Liver (tissue), 8 donors: ENCODE measurements at regions not wholly inside any gene's neighbourhood (a gene's known extent, or its start where the extent isn't known, plus 50 kb on each side); places are given as distances from the start of the nearest gene placed in this dataset.

Experiments
- DNase-seq: peaks from one replicate; pipeline ENCODE4 v3.0.0-alpha.2; 2017; ENCODE audit warnings: low spot score
- H3K27ac ChIP-seq, 2 donors: one replicate each; pipeline ENCODE4 v1.7.0; 2013; ENCODE audit warnings: inconsistent platforms in 2 of 2, low read length in 2 of 2, control low read depth in 1 of 2, low read depth in 1 of 2, mild to moderate bottlenecking in 1 of 2
- H3K27me3 ChIP-seq, 4 donors: one replicate each; pipeline versions ENCODE4 v1.6.1 to v1.7.0; 2013; ENCODE audit warnings: low read length in 3 of 4, inconsistent platforms in 1 of 4, mild to moderate bottlenecking in 1 of 4, moderate library complexity in 1 of 4; ENCODE audit not compliant: control insufficient read depth in 4 of 4, insufficient read depth in 4 of 4
- H3K36me3 ChIP-seq, 4 donors: one replicate each; pipeline versions ENCODE4 v1.6.1 to v1.7.0; 2013; ENCODE audit warnings: low read length in 3 of 4, mild to moderate bottlenecking in 3 of 4, low read depth in 1 of 4, moderate library complexity in 1 of 4; ENCODE audit not compliant: control insufficient read depth in 4 of 4, insufficient read depth in 3 of 4
- H3K4me1 ChIP-seq, 4 donors: one replicate each; pipeline versions ENCODE4 v1.6.1 to v1.7.0; 2013; ENCODE audit warnings: low read length in 3 of 4, mild to moderate bottlenecking in 3 of 4, moderate library complexity in 1 of 4; ENCODE audit not compliant: control insufficient read depth in 4 of 4, insufficient read depth in 4 of 4
- H3K4me3 ChIP-seq, 3 donors: one replicate each; pipeline versions ENCODE4 v1.6.1 to v1.7.0; 2013; ENCODE audit warnings: low read length in 3 of 3, control low read depth in 1 of 3, low read depth in 1 of 3, mild to moderate bottlenecking in 1 of 3
- H3K9ac ChIP-seq, 2 donors: one replicate each; pipeline ENCODE4 v1.7.0; 2013; ENCODE audit warnings: low read length in 2 of 2, mild to moderate bottlenecking in 2 of 2, moderate library complexity in 2 of 2, control low read depth in 1 of 2, low read depth in 1 of 2
- H3K9me3 ChIP-seq, 4 donors: one replicate each; pipeline versions ENCODE4 v1.6.1 to v1.7.0; 2013; ENCODE audit warnings: low read length in 3 of 4; ENCODE audit not compliant: control insufficient read depth in 4 of 4
- CTCF ChIP-seq: fragments of 150-350 bp; IDR thresholded peaks from 2 replicates; pipeline ENCODE4 v1.5.1; 2017; ENCODE audit warnings: improper control_type of control experiment, low read depth, low read length; ENCODE audit not compliant: missing input control
- EGR1 ChIP-seq, 2 donors: IDR thresholded peaks; 2 replicates each; pipeline ENCODE4 v1.6.1; 2016 to 2018; ENCODE audit warnings: antibody characterized with exemption in 2 of 2, low read depth in 2 of 2
- FOXA1 ChIP-seq: IDR thresholded peaks from 2 replicates; pipeline ENCODE4 v1.6.1; 2016; ENCODE audit warnings: antibody characterized with exemption
- FOXA2 ChIP-seq: IDR thresholded peaks from 2 replicates; pipeline ENCODE4 v1.6.1; 2016; ENCODE audit warnings: antibody characterized with exemption
- GABPA ChIP-seq, 2 donors: IDR thresholded peaks in 1 of 2; conservative IDR thresholded peaks in 1 of 2; 2 replicates each; pipeline ENCODE4 v1.6.1; 2016; ENCODE audit warnings: antibody characterized with exemption in 2 of 2, mild to moderate bottlenecking in 1 of 2, moderate library complexity in 1 of 2
- HNF4A ChIP-seq, 2 donors: conservative IDR thresholded peaks; 2 replicates each; pipeline ENCODE4 v1.6.1; 2016; ENCODE audit warnings: antibody characterized with exemption in 2 of 2, mild to moderate bottlenecking in 2 of 2
- HNF4G ChIP-seq: IDR thresholded peaks from 2 replicates; pipeline ENCODE4 v1.6.1; 2016; ENCODE audit warnings: antibody characterized with exemption
- JUND ChIP-seq, 2 donors: IDR thresholded peaks; 2 replicates each; pipeline ENCODE4 v1.6.1; 2016; ENCODE audit warnings: antibody characterized with exemption in 2 of 2
- MAX ChIP-seq: IDR thresholded peaks from 2 replicates; pipeline ENCODE4 v1.6.1; 2016; ENCODE audit warnings: antibody characterized with exemption
- RAD21 ChIP-seq, 2 donors: IDR thresholded peaks; 2 replicates each; pipeline ENCODE4 v1.6.1; 2016; ENCODE audit warnings: antibody characterized with exemption in 2 of 2, mild to moderate bottlenecking in 2 of 2
- REST ChIP-seq: IDR thresholded peaks from 2 replicates; pipeline ENCODE4 v1.6.1; 2016; ENCODE audit warnings: antibody characterized with exemption, mild to moderate bottlenecking
- RXRA ChIP-seq, 2 donors: IDR thresholded peaks; 2 replicates each; pipeline ENCODE4 v1.6.1; 2017 to 2018; ENCODE audit warnings: antibody characterized with exemption in 2 of 2, mild to moderate bottlenecking in 1 of 2
- SP1 ChIP-seq: IDR thresholded peaks from 2 replicates; pipeline ENCODE4 v1.6.1; 2018; ENCODE audit warnings: antibody characterized with exemption, mild to moderate bottlenecking
- YY1 ChIP-seq: IDR thresholded peaks from 2 replicates; pipeline ENCODE4 v1.6.1; 2016; ENCODE audit warnings: antibody characterized with exemption, mild to moderate bottlenecking
- ZBTB33 ChIP-seq: IDR thresholded peaks from 2 replicates; pipeline ENCODE4 v1.6.1; 2016; ENCODE audit warnings: antibody characterized with exemption
- WGBS: extraction: QIAGEN DNeasy Blood & Tissue Kit; methylation state at CpG from one replicate; pipeline ENCODE4 v1.1.7; 2013; 5-methylcytosine and 5-hydroxymethylcytosine counted together
- donor health status: healthy.
- donor health status: healthy.
- donor health status: healthy.
- donor health status: healthy.
- donor health status: healthy.

GRCh38 chr14:25396128-25396527, 346.2 kb upstream of the STXBP6 start (continued):
- TF ChIP-seq ZBTB33 (no peak), EGR1 (IDR thresholded peaks at IDR 0.05; ENCODE audit: low read depth in 2 of 2) (no peak)

- H3K9me3 ChIP-seq: no peaks in the 10 kb centered on the region
- TF ChIP-seq SP1: no peak
- TF ChIP-seq MAX: no peak
- no peak for TF ChIP-seq REST
- TF ChIP-seq EGR1 (IDR thresholded peaks at IDR 0.05; ENCODE audit: low read depth in 2 of 2): no peak
- no peak for TF ChIP-seq JUND (IDR thresholded peaks at IDR 0.05)
- TF ChIP-seq HNF4G: no peak
- no peak for TF ChIP-seq ZBTB33
- TF ChIP-seq FOXA1: no peak
- no peak for TF ChIP-seq RAD21 (IDR thresholded peaks at IDR 0.05)
- TF ChIP-seq HNF4A (conservative IDR thresholded peaks at IDR 0.05): no peak
- no peak for TF ChIP-seq RXRA (IDR thresholded peaks at IDR 0.05)
- no peak for TF ChIP-seq CTCF
- no peak for TF ChIP-seq FOXA2
- no peak for TF ChIP-seq YY1
- no peak for TF ChIP-seq GABPA (IDR thresholded peaks at IDR 0.05 in 1 of 2, conservative IDR thresholded peaks at IDR 0.05 in 1 of 2)
- no peaks in the 10 kb centered on the region for H3K36me3 ChIP-seq
- whole genome bisulfite sequencing: 77% methylated on average over 3 of the region's 3 CpGs
- no peak overlapping the region for H3K27ac ChIP-seq
- no peaks in the 10 kb centered on the region for H3K27me3 ChIP-seq
- H3K4me1 ChIP-seq: no peaks in the 10 kb centered on the region
- H3K9ac ChIP-seq: no peak overlapping the region
- H3K4me3 ChIP-seq: no peak overlapping the region
- no peak for DNase-seq
Observed at GRCh38 chr14:25394791-25395391, 344.9 kb upstream of the STXBP6 start.
